ENCODE measurements at regions not wholly inside any gene's neighbourhood (a gene's known extent, or its start where the extent isn't known, plus 50 kb on each side); places are given as distances from the start of the nearest gene placed in this dataset.
"Not testable (repeated sequence)": the region's sequence is repeated elsewhere in the genome, so short reads cannot be mapped to it uniquely, and the experiment has no call there.

GRCh38 chr7:104264285-104264684, 56.5 kb upstream of the ORC5 start:
- DNase-seq = no peak

- DNase-seq = peak; percentile 53
These were observed 60.0 kb upstream of the ORC5 start for GRCh38 chr7:104267701-104268368.

- DNase-seq = no peak
These were observed 56.5 kb upstream of the LHFPL3 start for GRCh38 chr7:104271948-104272347.

- peak; percentile 62 for DNase-seq
These were observed 55.5 kb upstream of the LHFPL3 start for GRCh38 chr7:104272767-104273384.

GRCh38 chr7:104275900-104276299, 52.5 kb upstream of the LHFPL3 start:
- no peak for DNase-seq

- DNase-seq = not testable (repeated sequence)
These were observed 51.7 kb upstream of the LHFPL3 start for GRCh38 chr7:104276730-104277129.
